ENCODE measurements at regions not wholly inside any gene's neighbourhood (a gene's known extent, or its start where the extent isn't known, plus 50 kb on each side); places are given as distances from the start of the nearest gene placed in this dataset.
"Not testable (repeated sequence)": the region's sequence is repeated elsewhere in the genome, so short reads cannot be mapped to it uniquely, and the experiment has no call there.

GRCh38 chr14:40072175-40072574, 639.9 kb upstream of the FBXO33 start:
- no peak for DNase-seq

DNA sequence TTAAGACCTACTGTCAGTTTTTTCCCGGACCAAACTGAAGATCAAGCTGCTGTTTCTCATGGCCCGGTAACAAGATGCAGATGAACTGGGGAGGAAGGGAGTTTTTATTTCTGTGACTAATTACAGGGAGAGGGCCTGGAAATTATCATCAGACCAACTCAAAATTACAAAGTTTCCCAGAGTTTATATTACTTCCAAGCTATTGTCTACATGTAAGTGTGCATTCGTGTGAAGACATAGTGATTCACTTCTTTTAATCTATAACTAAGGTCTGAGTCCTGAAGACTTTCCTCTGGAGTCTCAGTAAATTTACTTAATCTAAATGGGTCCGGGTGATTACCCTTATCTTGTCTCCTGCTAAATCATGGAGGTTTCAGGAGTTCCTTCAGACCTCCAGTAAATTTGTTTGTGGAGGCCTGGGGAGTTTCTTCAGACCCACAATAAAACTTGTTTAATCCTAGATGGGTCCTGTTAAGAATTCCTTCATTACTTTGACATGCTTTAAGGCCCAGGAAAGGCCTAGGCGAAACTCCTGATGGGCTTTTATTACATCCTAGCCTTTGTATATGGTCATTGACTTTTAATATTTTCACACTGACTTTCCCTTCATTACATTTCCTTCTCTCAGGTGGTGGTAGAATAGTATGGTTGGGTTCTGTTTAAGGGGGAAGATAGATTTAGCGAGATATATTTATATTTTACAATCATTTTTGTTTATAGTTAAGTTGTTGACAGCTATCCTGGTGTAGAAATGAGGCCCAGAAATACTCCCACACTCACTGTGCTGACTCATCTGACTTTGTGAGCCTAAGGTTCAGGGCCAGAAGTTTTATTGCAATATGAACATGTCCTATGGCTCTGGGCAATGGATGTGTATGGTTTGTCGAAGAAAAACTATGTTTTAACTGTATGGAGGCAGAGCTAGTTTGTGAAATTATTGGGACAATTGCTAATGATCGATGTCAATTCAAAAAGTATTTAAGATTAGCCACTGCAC, 627.0 kb upstream of the FBXO33 start:
- no peak for DNase-seq

DNA sequence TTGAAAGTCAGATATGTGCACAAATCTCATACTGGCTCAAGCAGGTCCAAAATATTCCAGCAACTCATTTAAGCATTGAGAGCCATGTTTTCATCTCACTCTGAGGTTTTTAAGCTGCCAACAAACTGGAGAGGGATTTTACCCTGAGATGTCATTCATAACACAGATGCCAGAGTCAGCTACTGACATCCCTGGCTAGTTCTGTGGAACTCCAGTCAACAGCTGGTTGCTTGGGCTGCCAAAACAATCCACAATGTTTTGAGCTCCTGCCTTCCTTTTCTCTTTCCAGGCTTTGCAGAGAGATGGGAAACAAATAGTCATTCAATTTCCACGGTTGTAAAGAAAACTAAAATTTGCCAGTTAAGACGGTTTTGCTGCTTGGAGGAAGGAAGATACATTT, 621.2 kb upstream of the FBXO33 start:
- no peak for DNase-seq

DNA sequence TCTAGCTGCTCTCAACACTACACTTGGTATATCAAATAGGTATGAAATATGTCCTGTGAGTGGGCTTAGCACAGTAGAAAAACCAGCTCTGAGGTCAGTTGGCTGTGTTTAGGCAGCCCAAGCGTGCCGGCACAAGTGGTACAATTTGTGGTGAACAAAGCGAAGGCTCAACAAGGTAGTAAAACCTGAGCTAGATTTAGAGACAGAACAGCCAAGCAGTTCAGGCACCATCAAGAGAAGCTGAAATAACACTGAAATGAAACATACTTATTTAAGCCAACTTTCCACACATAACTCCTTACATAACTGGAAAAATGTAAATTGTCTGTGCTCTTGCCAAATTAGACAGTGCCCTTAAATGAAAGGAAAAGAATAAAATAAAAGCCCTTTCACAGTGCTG, 596.8 kb upstream of the FBXO33 start:
- peak; percentile 99 for DNase-seq

DNA sequence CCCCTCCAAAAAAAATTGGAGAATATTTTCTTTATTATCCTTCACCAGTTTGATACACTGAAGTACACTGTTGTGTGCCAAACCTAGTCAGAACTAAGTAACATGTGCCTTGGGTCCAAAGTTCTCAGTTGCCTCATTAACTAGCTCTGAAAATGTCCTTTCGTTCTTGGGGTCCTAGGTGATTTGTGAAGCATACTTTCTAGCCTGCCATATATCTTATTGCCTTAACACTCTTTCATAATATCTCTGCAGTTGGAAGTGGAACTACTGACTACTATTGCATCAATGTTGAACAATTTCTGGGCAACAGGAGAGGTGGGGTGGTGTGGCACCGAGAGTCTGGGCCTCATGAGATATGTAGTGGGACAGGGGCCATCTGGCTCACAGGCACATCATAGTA, 592.9 kb upstream of the FBXO33 start:
- no peak for DNase-seq

- DNase-seq = no peak
Measured at GRCh38 chr14:40010961-40011360, 578.7 kb upstream of the FBXO33 start.

DNA sequence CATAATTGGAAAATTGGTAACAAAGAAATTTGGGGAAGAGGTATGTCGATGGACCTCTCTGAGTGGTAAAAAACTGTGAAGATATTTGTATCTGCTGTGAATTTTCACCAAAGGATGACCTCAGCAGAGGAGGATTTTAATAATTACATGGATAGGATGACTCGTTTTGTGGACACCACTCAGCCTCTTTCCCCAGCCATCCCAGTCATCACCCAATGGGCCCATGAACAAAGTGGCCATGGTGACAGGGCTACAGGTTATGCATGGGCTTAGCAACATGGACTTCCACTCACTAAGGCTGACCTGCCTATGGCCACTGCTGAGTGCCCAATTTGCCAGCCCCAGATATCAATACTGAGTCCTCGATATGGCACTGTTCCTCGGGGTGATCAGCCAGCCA, 577.5 kb upstream of the FBXO33 start:
- DNase-seq = no peak

DNA sequence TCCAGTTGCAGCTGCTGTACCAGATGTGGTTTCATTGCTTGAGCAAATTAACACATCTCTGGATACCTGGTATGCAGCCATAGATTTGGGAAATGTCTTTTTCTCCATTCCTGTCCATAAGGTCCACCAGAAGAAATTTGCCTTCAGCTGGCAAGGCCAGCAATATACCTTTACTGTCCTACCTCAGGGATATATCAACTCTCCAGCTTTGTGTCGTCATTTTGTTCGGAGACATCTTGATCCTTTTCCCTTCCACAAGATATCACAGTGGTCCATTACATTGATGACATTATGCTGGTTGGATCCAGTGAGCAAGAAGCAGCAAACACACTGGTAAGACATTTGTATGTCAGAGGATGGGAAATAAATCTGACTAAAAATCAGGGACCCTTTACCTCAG, 576.1 kb upstream of the FBXO33 start:
- DNase-seq = not testable (repeated sequence)

DNA sequence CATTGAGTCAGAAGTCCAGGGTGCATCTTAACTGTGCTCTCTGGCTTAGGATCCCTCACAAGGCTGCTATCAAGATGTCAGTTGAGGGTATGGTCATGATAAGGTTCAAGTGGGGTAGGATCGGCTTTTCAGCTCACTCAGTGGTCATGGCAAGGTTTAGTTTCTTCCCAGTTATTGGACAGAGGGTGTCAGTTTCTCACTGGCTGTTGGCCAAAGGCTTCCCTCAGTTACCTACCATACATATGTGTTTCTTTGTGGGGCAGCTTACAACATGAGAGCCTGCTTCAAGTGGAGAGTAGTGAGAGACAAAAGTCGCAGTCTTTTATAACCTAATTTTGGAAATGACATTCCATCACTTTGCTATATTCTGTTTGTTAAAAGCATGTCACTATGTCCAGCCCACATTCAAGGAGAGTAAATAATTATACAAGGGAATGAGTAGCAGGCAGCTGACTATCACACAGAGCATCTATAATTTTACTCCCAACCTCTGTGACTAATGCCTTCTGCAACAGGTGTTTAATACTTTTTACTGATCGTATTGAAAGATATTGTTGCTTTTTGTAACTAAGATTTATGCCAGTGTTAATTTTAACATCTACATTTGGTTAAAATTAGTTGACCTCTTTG, 572.8 kb upstream of the FBXO33 start:
- DNase-seq = peak; percentile 79

- DNase-seq = peak; percentile 100
Measured at GRCh38 chr14:40003773-40004172, 571.5 kb upstream of the FBXO33 start.

- no peak for DNase-seq
Measured at GRCh38 chr14:39998854-39999253, 566.6 kb upstream of the FBXO33 start.

DNA sequence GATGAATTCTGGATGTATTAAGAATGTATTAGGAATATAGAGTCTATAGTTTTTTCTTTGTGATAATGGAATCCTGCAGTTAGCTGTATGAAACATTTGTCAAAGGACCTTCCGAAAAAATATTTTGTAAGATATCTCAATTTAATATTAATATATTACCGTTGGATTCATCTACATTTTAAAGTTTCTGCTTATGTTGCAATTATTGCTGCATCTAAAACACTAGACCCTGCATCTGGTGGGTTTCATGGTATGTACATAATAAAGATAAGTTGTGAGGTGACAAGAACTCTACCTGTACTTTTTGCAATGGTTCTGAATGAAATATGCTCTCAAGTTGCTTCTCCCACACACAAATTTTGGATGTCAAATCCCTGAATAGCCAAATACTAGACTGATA, 565.9 kb upstream of the FBXO33 start:
- DNase-seq = no peak

- peak; percentile 99 for DNase-seq
Measured at GRCh38 chr14:39991041-39991440, 558.8 kb upstream of the FBXO33 start.

DNA sequence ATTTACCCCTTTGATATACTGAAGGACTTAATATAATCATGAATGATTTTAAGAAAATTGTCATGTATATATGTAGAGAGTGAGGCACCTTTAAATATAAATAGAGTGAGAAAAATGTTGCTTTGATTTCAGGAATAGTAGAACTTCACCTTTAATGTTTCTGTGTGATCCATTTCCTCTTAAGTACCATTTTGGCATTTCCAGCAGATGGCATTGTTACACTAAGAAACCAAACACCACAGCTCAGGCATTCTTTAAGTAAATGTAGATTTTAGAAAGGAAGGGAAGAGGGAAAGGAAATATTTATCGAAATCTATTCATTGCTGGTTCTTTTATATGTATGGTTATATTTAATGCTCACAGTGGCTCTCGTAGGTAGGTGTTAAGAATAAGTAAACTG, 556.7 kb upstream of the FBXO33 start:
- DNase-seq = peak; percentile 88

- DNase-seq = no peak
Measured at GRCh38 chr14:39984323-39984722, 552.1 kb upstream of the FBXO33 start.

DNA sequence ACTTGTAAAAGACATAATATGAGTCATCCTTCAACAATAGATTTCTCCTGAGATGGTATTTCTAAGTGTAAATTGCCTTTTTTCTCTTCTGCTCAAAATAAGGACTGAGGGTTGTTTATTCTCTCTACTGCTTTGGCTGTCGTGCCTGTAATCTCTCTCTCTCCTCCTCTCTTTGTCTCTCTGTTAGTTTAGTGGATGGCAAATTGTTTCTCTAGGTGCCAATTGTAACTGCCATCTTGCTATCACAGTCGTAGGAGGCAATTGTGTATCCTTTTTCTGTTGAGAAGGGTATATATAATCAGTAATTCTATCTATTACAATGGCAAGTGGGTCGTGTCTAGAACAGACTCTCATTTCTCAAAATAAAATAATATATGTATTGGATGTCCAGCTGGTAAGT, 545.0 kb upstream of the FBXO33 start:
- DNase-seq = no peak

DNA sequence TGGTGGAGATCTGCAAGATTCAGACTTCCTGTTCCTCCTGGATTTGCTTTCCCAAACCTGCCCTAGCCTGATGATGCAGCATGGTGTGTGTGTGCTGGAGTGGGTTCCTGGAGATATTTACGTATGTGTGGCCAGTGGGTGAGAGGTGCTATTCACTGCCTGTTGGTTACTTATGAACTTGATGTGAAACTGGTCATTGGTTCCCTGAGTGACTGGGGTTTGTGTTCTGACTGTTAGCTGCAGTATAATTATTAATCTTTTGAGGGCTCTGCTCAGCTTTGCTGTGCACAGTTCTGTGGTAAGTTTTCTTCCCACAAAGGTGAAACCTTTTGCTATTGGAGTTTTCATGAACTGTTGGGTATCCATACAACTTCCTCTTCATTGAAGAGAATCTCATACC, 541.8 kb upstream of the FBXO33 start:
- DNase-seq = no peak

- no peak for DNase-seq
Measured at GRCh38 chr14:39972704-39973103, 540.5 kb upstream of the FBXO33 start.

DNA sequence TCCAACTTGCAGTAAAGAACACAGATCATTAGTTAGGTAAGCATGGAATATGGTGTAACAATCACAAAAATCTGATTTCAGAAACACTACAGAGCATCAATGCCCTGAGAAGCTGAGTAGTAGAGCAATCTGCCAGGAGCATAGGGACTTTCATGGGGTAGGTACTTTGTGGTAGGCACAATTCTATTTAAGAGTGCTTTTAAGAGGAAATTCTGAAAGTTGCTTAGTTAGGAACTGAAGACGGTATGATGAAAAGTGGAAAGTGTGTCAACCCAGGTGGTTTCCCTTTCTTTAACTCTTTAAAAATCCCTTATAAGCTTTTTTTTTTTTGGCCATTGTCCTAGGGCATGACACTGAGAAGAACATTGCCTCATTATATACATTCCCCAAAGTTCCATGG, 535.7 kb upstream of the FBXO33 start:
- DNase-seq = no peak

GRCh38 chr14:39957987-39958386, 525.8 kb upstream of the FBXO33 start:
- DNase-seq = no peak

DNA sequence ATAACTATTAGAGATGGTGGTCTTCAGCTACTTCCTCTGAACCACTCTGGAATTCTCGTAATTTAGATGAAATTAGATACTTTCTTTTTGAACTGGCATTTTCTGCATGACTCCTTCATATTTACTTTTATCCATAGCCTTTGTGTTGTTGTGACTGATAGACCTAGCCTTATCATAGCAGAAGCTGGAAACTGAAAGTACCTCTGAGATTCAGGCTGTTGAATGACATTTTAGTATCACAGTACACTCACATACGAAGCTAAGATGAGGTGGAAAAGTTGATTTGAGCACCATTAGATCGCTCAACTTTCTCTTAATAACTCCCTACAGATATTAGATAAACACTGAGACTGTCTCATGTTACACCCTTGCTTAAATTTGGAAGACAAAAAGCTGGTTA, 525.1 kb upstream of the FBXO33 start:
- DNase-seq = no peak

- DNase-seq = no peak
Measured at GRCh38 chr14:39956372-39956771, 524.1 kb upstream of the FBXO33 start.

DNA sequence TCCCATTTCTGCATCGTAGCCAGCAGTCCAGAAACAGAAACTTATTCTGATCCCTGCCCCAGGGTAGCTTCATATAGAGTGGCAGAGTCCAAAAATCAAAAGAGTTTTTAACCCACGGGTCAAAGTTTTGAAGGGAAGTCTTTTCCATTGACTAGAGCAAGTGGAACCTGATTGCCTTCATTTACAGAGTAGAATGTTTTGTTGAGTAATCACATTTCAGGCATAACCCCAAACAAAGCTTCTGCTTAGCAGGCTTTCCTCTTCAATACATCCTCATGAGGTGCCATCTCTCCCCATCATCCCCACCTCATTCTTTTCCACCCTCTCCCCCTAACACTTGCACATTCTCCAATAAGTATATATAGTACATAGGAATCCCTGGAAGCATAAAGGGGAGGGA, 516.0 kb upstream of the FBXO33 start:
- DNase-seq = no peak

DNA sequence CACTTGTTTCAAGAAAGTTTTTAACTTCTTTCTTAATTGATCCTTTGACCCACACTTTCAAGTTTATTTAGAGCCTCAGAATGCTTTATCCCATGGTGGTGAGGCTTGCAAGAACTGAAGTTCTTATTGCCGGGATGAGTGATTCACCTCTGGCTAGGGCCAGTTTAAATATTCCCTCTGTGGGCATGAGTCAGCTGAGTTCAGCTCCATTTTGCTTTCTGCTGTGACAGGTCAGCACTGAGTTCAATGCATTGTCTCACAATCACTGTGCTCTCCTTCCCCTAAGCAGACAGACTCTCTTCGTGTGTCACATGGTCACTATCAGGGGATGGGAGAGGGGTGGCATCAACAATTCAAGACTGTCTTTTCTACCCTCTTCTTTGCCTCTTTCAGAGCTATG, 514.6 kb upstream of the FBXO33 start:
- no peak for DNase-seq
